GM18499 (cell line): ENCODE measurements at regions not wholly inside any gene's neighbourhood (a gene's known extent, or its start where the extent isn't known, plus 50 kb on each side); places are given as distances from the start of the nearest gene placed in this dataset.

Source experiments
- ATAC-seq: cut with Tn5 transposase; IDR thresholded peaks from one replicate; pipeline ENCODE4 v1.9.1; 2021; ENCODE audit warnings: moderate number of reproducible peaks; ENCODE audit not compliant: insufficient read depth, unreplicated experiment

GRCh38 chr7:110071192-110071591 is 1019.7 kb upstream of the LRRN3 start:
- no peak for ATAC-seq

DNA sequence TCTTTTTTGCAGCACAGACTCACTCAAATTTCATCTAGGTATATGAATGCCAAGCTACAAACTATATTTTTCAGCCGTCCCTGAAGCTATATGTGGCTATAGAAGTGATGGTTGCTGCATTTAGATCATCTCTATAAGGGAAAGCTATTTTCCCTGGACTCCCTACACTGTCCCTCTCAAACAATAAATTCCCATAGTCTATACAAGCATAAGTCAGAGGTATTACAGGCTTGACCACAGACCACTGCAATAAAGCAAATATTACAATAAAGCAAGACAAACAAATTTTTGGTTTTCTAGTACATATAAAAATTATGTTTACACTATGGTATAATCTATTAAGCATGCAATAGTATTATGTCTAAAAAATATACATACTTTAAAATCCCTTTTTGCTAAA is 1015.5 kb upstream of the LRRN3 start:
- ATAC-seq = no peak

- no peak for ATAC-seq
These were observed 1014.7 kb upstream of the LRRN3 start for GRCh38 chr7:110076194-110076593.

- no peak for ATAC-seq
These were observed 1006.6 kb upstream of the LRRN3 start for GRCh38 chr7:110084181-110084807.

- no peak for ATAC-seq
These were observed 1000.7 kb upstream of the LRRN3 start for GRCh38 chr7:110090110-110090820.

GRCh38 chr7:110095372-110096052 is 995.4 kb upstream of the LRRN3 start:
- ATAC-seq = no peak

GRCh38 chr7:110104243-110104642 is 986.7 kb upstream of the LRRN3 start:
- ATAC-seq = no peak

- ATAC-seq = no peak
These were observed 985.6 kb upstream of the LRRN3 start for GRCh38 chr7:110105307-110105706.

- no peak for ATAC-seq
These were observed 985.1 kb upstream of the LRRN3 start for GRCh38 chr7:110105840-110106239.

DNA sequence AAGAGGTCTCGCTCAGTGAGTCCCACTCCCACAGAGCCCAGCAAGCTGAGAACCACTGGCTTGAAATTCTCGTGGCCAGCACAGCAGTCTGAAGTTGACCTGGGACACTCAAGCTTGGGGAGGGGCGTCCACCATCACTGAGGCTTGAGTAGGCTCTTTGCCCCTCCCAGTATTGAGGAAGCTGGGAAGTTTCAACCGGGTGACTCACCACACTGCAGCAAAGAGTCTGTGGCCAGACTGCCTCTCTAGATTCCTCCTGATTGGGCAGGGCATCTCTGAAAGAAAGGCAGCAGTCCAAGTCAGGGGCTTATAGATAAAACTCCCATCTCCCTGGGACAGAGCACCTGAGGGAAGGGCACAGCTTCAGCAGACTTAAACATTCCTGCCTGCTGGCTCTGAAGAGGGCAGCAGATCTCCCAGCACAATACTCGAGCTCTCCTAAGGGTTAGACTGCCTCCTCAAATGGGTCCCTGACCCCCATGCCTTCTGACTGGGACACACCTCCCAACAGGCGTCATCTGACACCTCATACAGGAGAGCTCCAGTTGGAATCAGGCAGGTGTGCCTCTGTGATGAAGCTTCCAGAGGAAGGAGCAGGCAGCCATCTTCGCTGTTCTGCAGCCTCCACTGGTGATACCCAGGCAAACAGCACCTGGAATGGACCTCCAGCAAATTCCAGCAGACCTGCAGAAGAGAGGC is 970.9 kb upstream of the LRRN3 start:
- ATAC-seq = no peak

DNA sequence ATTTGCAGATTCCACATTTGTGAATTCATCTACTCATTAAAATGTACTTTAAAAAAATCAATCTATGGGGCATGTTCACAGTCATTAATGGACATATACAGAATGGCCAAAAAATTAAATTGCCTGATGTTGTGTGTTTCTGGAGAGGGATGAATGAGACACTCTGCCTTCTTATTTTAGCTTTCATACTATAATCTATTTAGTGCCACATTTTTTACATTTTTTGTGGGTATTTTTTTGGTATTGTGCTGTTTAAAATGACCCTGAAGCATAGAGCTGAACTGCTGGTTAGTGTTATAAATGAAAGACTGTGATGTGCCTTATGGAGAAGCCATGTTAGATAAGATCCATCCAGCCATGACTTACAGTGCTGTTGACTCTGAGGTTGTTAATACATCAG is 961.8 kb upstream of the LRRN3 start:
- no peak for ATAC-seq

GRCh38 chr7:110130669-110131068 is 960.3 kb upstream of the LRRN3 start:
- no peak for ATAC-seq

GRCh38 chr7:110131344-110131743 is 959.6 kb upstream of the LRRN3 start:
- ATAC-seq = no peak

DNA sequence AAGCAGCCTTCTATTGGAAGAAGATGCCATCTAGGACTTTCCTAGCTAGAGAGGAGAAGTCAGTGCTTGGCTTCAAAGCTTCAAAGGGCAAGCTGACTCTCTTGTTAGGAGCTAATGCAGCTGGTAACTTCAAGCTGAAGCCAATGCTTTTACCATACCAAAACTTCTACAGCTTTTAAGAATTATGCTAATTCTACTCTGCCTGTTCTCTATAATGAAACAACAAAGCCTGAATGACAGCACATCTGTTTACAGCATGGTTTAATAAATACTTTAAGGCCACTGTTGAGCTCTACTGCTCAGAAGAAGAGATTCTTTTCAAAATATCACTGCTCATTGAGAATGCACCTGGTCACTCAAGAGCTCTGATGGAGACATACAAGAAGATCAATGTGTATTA is 951.9 kb upstream of the LRRN3 start:
- no peak for ATAC-seq

DNA sequence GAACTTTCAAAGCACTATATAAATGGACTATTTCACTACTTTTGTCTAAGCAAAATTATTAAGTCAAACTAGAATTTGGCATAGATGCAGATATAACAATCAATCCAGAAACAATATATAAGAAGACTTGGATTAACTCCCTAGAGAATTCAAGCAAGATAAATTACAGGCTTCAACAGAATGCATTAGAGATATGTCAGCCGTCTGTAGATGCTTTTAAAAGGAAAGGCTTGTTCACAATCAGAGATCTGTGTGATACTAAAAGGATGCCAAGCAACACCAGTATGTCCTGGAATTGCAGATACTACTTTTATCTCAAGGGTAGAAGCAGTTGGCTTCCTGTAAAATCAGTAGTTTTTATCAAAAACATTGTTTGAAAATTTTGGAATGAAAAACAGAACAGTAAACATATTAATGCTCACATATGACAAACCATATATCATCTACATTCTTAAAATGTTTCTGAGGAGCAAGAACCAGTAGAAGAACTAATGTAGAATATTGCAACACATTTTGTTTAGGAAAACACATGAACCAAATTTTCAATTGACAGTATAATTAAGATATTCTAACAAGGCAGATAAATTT is 947.9 kb upstream of the LRRN3 start:
- no peak for ATAC-seq

GRCh38 chr7:110144599-110144998 is 946.3 kb upstream of the LRRN3 start:
- no peak for ATAC-seq

DNA sequence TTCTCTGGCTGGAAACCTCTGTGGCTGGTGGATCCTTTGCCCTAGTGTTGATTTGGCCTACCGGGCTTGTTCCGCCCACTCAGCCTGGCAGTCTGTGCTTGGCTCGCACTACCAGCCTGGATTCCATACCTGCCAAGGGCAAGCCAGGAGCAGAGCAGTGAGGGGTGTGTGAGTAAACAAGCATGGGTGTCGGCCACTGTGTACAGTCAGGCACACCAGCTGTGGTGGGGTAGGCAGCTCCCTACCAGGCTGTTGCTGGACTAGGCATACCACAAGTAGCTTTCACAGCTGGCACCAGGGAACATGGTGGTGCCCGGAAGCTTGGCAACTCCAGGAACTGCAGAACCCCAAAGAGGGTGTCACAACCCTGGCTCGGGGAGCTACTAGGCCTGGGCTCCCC is 942.9 kb upstream of the LRRN3 start:
- no peak for ATAC-seq

DNA sequence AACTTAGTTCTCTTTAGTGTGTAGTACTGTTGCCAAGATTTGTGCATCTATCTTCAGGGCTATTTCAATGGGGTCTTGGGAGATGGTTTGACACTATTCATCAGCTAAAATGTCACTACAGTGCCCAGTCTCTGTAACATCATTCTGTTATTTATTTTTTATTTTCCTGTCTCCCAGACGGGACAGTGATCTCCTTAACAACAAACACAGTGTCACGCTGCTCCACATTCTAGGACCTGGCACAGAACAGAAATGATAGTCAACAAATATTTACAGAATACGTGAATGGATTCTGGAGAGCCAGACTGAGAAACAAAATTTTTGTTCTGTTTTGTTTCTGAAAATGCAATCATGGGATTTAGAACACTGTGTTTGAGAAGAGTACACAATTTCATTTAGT is 937.7 kb upstream of the LRRN3 start:
- ATAC-seq = no peak

GRCh38 chr7:110156511-110156910 is 934.4 kb upstream of the LRRN3 start:
- ATAC-seq = no peak

GRCh38 chr7:110157631-110158362 is 933.1 kb upstream of the LRRN3 start:
- no peak for ATAC-seq
